ENCODE measurements at regions not wholly inside any gene's neighbourhood (a gene's known extent, or its start where the extent isn't known, plus 50 kb on each side); places are given as distances from the start of the nearest gene placed in this dataset.

- no peak overlapping the region for H3K27ac ChIP-seq
- no peak for DNase-seq (ENCODE audit: low spot score)
- ChIA-PET POLR2A (ENCODE audit: low non-redundant PET) (no interaction called here), CTCF (interaction anchor here (0.6 kb wide), 3 partner anchors 104 to 947 kb away, joined by 3 to 4 read pairs (median 3); no protein-coding TSS in a partner anchor)
- no peak for TF ChIP-seq CTCF (conservative IDR thresholded peaks at IDR 0.05; ENCODE audit: low read depth)
Measured at GRCh38 chr14:53215101-53215500, 62.0 kb upstream of the DDHD1 start.

- no peak for DNase-seq (ENCODE audit: low spot score)
- ChIA-PET POLR2A (ENCODE audit: low non-redundant PET) (no interaction called here), CTCF (interaction anchor here (0.6 kb wide), 2 partner anchors 103 to 946 kb away, joined by 3 to 4 read pairs; no protein-coding TSS in a partner anchor)
- no peak for TF ChIP-seq CTCF (conservative IDR thresholded peaks at IDR 0.05; ENCODE audit: low read depth)
- H3K27ac ChIP-seq = no peak overlapping the region
Measured at GRCh38 chr14:53214384-53214783, 61.3 kb upstream of the DDHD1 start.

GRCh38 chr14:53213761-53214160, 60.6 kb upstream of the DDHD1 start:
- CTCF ChIA-PET = no interaction called here
- POLR2A ChIA-PET (ENCODE audit: low non-redundant PET) = no interaction called here
- TF ChIP-seq CTCF (conservative IDR thresholded peaks at IDR 0.05; ENCODE audit: low read depth) = no peak
- H3K27ac ChIP-seq = no peak overlapping the region
- DNase-seq (ENCODE audit: low spot score) = no peak

- no peak for TF ChIP-seq CTCF (conservative IDR thresholded peaks at IDR 0.05; ENCODE audit: low read depth)
- CTCF ChIA-PET = no interaction called here
- no peak overlapping the region for H3K27ac ChIP-seq
- DNase-seq (ENCODE audit: low spot score) = no peak
- POLR2A ChIA-PET (ENCODE audit: low non-redundant PET) = no interaction called here
Measured at GRCh38 chr14:53209370-53209769, 56.2 kb upstream of the DDHD1 start.
